Globus pallidus (tissue), 1 donor: ENCODE measurements at regions not wholly inside any gene's neighbourhood (a gene's known extent, or its start where the extent isn't known, plus 50 kb on each side); places are given as distances from the start of the nearest gene placed in this dataset.
"Not testable (repeated sequence)": the region's sequence is repeated elsewhere in the genome, so short reads cannot be mapped to it uniquely, and the experiment has no call there.

Experiments used
- DNase-seq: peaks from one replicate; pipeline ENCODE4 v3.0.0-alpha.2; 2015; ENCODE audit warnings: low spot score

DNA sequence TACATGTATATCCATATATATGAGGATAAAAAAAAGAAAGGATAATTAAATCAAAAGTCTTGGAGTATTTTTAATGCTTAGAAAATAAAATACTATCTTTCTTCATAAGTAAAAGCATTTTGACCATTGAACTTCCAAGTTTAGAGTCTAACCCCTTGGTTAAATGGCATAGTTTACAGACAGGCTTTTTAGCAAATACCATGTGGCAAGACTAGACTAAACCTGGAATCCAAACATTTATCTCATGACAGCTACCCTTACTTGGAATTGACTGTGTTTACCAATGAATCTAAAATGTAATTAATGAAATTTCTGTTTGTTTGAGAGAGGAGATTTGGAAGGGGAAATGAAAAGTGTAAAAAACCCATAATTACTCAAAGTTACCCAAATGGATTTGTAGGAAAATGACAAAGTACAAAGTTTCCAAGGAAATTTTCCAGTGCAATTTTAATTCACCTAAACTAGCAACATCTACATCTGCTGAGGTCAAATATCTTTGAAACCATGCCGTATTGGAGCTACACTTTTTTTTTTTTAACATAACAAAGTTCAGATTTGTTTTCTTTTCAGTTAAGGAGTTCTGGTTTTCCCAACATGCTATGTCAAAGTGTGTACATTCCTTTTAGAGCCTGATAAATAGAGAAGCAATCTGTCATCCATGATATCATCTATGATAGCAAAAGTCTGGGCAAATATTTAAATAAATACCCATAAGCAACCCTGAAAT lies 272.1 kb upstream of the DAB2 start:
- no peak for DNase-seq

DNA sequence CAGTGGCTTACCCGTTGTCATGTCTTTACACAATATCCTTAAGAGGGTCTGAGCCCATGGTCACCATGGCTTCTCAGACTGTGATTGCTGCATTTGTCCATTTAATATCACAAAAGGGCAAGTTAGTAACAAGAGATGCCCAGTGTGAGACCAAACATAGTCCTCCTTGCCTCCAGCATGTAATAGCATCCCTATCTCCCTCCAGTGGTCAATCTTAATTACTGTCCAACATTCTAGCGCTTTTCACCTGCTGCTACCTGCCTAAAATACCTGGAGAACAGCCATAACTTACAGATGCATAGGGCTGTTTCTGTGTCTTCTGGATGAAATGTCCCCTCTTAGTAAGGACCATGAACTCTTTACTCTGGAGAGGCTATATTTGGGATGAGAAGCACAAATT lies 267.2 kb upstream of the DAB2 start:
- no peak for DNase-seq

DNA sequence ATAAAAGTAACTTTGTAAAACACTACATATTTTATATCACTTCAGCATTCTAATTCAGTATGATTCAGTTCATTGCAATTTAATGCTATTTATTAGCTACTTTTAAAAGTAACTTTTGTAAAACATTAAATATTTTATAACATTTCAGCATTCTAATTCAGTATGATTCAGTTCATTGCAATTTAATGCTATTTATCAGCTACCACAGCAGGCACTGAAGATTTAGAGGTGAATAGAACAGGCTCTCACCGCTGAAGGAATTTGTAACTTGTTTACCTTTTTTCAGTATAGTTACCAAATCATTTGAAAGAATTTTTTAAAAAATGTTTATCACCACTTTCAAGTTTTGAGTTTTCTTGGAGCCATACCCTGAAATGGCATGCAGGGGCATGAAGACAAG lies 266.4 kb upstream of the DAB2 start:
- no peak for DNase-seq

- no peak for DNase-seq
Measured at GRCh38 chr5:39689919-39690318, 265.1 kb upstream of the DAB2 start.

DNA sequence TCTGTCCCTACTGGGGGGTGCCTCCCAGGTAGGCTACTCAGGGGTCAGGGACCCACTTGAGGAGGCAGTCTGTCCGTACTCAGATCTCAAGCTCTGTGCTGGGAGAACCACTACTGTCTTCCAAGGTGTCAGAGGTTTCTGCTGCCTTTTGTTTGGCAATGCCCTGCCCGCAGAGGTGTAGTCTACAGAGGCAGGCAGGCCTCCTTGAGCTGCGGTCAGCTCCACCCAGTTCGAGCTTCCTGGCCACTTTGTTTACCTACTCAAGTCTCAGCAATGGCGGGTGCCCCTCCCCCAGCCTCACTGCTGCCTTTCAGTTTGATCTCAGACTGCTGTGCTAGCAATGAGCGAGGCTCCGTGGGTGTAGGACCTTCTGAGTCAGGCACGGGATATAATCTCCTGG lies 263.1 kb upstream of the DAB2 start:
- DNase-seq = not testable (repeated sequence)

GRCh38 chr5:39680213-39680612 lies 255.4 kb upstream of the DAB2 start:
- DNase-seq = no peak

DNA sequence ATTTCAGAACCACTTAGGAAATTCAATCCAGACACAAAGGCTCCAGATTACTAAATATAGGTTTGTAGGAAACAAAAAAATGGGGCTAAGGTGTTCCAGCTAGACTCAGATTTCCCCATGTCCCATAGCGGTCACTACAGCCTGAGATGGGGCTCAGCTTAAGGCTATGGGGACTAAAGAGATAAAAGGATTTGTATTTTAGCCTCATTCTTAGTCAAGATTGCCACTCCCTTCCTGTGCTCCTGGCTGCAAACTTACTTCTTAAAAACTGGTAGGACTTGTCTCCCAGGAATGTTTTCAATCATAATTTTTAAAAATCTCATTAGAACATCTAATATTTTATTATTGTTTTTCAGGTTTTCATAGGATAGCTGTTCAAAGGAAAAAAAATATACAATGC lies 253.8 kb upstream of the DAB2 start:
- no peak for DNase-seq

DNA sequence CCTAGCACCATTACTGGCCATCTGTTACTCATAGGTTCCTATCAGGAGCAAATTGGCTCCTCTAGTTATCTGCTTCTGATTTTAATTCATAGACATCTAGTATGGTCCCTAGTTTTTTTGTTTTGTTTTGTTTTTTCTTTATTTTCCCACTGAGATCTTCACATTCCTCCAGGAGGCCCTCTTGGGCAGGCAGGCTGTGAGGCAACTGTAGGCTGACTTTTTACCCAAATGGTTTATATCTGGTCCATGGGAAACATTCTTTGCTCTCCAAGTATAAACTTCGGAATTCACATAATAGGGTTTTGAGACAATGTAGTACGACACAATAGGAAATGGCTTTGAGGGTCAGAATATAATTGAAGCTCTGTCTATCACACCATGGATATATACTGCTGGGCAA lies 250.9 kb upstream of the DAB2 start:
- DNase-seq = no peak

- DNase-seq = no peak
Measured at GRCh38 chr5:39674209-39675082, 249.7 kb upstream of the DAB2 start.

DNA sequence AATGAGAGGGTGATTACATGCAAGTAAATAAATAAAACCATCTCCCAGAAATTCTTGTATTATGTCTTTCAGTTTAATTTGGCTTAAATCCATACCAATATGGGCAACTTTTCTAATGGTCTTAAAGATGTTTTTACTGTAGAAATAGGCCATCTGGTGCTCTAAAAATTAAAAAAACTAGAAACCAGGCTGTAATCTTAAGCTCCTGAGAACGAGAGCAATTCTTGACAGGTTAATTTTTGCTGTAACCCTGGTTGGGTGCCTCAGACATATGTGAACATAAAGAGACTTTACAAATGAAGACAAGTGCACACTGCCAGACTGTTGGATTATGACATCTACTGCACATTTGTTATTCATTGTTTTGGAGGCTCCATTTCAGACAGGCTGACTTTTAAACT lies 246.8 kb upstream of the DAB2 start:
- no peak for DNase-seq

- no peak for DNase-seq
Measured at GRCh38 chr5:39670955-39671354, 246.2 kb upstream of the DAB2 start.

DNA sequence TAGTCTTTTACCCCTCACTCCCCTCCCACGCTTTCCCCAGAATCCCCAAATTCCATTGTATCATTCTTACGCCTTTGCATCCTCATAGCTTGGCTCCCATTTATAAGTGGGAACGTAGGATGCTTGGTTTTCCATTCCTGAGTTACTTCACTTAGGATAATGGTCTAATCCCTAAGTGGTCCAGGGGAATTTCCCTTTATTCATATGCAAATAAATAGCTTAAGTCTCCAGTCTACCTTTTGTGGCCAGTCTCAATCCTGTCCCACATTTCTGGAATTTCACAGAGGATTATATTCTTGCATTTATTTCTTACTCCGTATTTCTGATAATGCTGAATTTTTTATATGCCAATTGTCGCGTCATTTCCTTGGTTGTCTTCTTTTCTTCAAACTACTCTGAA lies 245.6 kb upstream of the DAB2 start:
- DNase-seq = no peak

- DNase-seq = no peak
Measured at GRCh38 chr5:39668980-39669379, 244.2 kb upstream of the DAB2 start.

- DNase-seq = no peak
Measured at GRCh38 chr5:39665328-39665727, 240.5 kb upstream of the DAB2 start.

GRCh38 chr5:39662945-39663344 lies 238.2 kb upstream of the DAB2 start:
- no peak for DNase-seq

- no peak for DNase-seq
Measured at GRCh38 chr5:39661026-39661779, 236.4 kb upstream of the DAB2 start.

GRCh38 chr5:39660020-39660419 lies 235.2 kb upstream of the DAB2 start:
- DNase-seq = no peak

- no peak for DNase-seq
Measured at GRCh38 chr5:39658866-39659265, 234.1 kb upstream of the DAB2 start.

- no peak for DNase-seq
Measured at GRCh38 chr5:39657943-39658342, 233.2 kb upstream of the DAB2 start.

GRCh38 chr5:39656600-39656999 lies 231.8 kb upstream of the DAB2 start:
- DNase-seq = no peak

- DNase-seq = no peak
Measured at GRCh38 chr5:39654715-39655114, 229.9 kb upstream of the DAB2 start.

DNA sequence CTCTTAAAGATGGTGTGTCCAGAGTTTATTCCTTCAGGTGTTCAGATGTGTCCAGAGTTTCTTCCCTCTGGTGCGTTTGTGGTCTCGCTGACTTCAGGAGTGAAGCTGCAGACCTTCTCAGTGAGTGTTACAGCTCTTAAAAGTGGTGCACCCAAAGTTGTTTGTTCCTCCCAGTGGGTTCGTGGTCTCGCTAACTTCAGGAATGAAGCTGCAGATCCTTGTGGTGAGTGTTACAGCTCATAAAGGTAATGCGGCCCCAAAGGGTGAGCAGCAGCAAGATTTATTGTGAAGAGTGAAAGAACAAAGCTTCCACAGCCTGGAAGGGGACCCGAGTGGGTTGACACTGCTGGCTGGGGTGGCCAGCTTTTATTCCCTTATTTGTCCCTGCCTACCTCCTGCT lies 227.7 kb upstream of the DAB2 start:
- DNase-seq = not testable (repeated sequence)

GRCh38 chr5:39652036-39652435 lies 227.3 kb upstream of the DAB2 start:
- DNase-seq = no peak
